Omental fat pad (tissue), 3 donors: ENCODE measurements at regions not wholly inside any gene's neighbourhood (a gene's known extent, or its start where the extent isn't known, plus 50 kb on each side); places are given as distances from the start of the nearest gene placed in this dataset.

Experiments used
- ATAC-seq: fragments of 150-250 bp; one replicate; pipeline ENCODE4 v1.9.1; 2016; ENCODE audit warnings: mild to moderate bottlenecking, moderate library complexity; ENCODE audit not compliant: low FRiP score
- DNase-seq: peaks from one replicate; pipeline ENCODE4 v3.0.0-alpha.2; 2019; ENCODE audit warnings: low spot score
- TF ChIP-seq, protein P1 (sequence below), 3 donors: fragments of 450-650 bp; IDR thresholded peaks; one replicate each; pipeline ENCODE4 v1.5.1; 2016 to 2017; ENCODE audit warnings: antibody characterized with exemption in 3 of 3, mild to moderate bottlenecking in 3 of 3, moderate library complexity in 2 of 3

DNA sequence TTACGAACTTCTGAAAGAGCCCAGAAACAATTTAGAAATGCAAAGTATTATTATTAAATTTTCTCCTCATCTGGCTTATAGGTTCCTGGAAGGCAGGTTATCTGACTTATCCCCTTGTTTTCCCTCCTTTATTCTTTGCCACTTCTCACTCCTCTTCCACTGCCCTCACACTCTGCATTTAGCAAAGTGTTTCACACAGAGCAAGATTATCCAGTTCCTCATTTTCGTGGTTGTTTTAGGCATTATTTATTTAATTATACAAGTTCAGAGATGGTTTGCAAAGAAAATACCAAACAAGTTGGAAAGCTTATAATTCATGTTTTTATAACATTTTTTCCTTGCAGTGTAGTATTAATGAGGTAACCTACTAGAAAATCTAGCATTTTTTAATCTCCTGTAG lies 544.9 kb downstream of the NSUN3 start:
- no peak for DNase-seq
- TF ChIP-seq, protein P1, sequence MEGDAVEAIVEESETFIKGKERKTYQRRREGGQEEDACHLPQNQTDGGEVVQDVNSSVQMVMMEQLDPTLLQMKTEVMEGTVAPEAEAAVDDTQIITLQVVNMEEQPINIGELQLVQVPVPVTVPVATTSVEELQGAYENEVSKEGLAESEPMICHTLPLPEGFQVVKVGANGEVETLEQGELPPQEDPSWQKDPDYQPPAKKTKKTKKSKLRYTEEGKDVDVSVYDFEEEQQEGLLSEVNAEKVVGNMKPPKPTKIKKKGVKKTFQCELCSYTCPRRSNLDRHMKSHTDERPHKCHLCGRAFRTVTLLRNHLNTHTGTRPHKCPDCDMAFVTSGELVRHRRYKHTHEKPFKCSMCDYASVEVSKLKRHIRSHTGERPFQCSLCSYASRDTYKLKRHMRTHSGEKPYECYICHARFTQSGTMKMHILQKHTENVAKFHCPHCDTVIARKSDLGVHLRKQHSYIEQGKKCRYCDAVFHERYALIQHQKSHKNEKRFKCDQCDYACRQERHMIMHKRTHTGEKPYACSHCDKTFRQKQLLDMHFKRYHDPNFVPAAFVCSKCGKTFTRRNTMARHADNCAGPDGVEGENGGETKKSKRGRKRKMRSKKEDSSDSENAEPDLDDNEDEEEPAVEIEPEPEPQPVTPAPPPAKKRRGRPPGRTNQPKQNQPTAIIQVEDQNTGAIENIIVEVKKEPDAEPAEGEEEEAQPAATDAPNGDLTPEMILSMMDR (IDR thresholded peaks at IDR 0.05) = no peak
- no peak for ATAC-seq

DNA sequence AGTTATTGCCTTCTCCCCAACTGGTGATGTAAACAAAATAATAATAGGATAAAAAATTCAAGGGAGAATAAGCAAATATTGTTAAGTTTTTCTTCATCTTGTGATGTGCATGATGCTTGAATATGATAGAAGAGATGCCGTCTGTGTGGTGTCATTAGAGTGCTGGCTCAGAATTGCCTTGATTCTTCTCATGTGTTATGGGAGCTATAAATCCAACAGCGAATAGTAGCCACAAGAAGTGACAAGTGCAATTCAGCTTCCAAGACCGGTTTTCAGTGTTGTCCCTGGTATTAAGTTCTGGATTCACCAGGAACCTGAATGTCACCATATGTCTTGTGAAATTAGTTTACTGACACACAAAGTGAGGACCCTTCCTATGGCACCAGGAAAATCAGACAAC lies 547.0 kb downstream of the NSUN3 start:
- TF ChIP-seq, protein P1 (IDR thresholded peaks at IDR 0.05) = no peak
- DNase-seq (no peak), ATAC-seq (no peak)

DNA sequence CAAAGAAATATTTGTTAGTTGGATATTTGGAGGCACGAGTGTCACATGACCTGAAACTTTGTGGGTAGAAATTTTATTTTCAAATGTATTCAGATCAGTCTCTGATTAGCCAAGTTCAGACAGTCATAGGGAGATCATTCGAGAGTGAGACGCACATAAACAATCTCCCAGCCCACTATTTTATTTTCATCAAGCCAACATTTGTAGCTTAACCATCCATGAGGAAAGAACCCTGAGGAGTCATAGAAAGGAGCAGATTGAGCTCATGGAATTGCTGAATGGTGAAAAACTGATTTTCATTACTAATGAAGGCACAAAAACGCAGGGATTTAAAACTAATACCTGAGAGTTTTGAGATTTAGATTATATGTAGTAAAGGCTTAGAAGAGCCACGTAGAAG lies 548.7 kb downstream of the NSUN3 start:
- no peak for DNase-seq
- no peak for ATAC-seq
- TF ChIP-seq, protein P1 (IDR thresholded peaks at IDR 0.05) = no peak

DNA sequence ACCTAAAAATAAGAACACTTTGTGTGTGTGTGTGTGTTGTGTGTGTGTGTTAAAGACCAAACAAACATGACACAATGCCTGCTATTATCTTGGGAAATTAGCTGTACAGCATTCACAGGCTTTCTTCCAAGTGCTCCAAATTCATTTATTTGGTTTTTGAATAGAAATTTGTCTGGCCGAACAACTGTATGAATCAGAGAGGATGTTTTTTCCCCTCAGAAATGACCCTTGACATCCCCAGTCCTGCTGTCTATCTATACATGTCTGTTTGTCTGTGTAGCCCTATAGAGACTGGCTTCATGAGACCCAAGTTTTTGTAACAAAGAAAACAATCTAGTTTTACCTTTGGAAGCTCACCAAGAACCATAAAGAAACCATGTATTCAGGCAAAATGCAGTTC lies 549.8 kb downstream of the NSUN3 start:
- DNase-seq (no peak), ATAC-seq (no peak)

DNA sequence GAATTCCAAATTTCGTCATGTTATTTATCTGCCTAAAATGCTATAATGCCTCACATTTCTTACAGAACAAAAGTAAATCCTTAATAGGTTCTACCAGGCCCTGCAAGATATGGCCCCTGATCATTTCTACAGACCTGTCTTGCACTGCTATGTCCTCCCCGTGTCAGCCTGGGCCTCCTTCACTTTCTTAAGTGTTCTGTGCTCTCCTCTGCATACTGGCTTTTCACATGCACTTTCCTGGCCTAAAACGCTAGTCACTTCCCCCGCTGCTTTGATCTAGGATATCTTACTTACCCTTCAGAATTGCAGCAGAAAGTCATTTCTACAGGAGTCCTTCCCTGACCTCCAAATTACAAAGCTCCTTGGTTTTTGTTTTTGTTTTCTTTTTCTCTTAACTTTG lies 551.3 kb downstream of the NSUN3 start:
- no peak for DNase-seq
- TF ChIP-seq, protein P1 (IDR thresholded peaks at IDR 0.05) = no peak
- ATAC-seq = no peak

More for the DNA sequence above, 549.8 kb downstream of the NSUN3 start:
- TF ChIP-seq, protein P1 (IDR thresholded peaks at IDR 0.05) = no peak

DNA sequence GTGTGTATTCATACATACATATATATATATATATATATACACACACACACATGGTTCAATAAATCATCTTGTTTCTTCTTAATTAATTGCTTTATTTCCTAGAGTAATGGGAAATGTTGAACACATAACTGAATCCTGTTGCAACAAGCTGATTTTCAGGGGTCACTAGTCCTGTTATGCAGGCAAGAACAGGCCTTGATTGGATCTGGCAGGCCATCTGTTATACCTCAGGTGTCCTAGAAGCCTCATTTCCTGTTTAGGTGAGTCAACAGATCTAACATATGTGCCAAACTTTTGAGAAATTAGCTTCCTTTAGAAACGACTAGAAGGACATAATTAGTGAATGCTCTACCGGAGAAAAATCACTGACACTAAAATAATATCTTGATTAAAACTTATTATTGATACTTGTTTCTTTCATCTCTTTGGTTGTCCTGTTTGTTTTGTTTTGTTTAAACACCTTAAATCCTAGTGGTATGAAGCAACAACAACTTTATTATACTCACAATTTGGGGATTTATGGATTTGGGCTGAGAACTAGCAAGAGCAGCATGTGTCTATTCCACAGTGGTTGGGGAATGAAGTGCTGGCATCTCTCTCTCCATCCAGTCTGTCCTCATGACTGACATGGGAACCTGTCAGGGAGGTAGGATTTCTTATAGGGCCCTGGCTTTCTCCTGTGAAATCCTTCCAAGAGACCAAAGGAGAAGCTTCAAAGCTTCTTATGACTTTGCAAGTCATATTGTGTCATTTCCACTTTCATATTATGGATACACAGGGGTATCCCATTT lies 552.6 kb downstream of the NSUN3 start:
- ATAC-seq (no peak), DNase-seq (no peak)
- TF ChIP-seq, protein P1 (IDR thresholded peaks at IDR 0.05) = no peak

DNA sequence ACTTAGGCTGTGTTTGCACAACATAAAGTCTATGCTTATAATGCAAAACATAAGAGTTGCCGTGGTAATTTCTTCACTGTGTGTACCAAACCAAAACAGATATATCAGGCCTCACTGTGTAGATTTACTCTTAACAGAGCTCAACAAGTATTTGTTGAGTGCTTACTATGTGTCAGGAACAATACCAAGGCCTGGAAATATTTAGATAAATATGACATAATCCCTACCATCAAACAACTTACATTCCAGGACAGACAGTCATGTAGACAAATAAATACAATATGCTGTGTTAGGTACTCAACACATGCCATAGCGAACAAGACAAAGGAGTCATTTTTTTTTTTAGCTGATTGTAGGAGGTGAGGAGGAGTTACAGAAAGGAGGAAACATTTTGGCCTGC lies 554.0 kb downstream of the NSUN3 start:
- ATAC-seq (no peak), DNase-seq (no peak)
- TF ChIP-seq, protein P1 (IDR thresholded peaks at IDR 0.05) = no peak
